ENCODE measurements at regions not wholly inside any gene's neighbourhood (a gene's known extent, or its start where the extent isn't known, plus 50 kb on each side); places are given as distances from the start of the nearest gene placed in this dataset.

DNA sequence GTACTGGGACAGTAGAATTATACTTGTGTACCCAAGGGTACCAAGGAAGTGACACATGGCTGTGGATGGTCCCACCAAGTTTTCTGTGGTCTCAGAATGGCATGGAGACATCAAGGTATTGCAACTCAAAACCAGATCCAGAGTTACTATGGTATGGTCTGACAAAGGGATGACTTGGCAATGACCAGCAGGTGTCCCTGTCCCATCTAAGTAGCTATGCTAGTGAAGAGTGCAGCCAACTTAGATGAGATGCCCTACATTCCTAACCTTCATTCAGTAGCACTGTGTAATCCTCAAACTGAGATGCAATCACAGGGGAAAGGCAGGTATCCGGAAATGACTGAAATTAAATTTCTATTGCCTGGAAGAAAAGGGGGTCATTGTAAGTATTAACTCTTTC lies 188.7 kb upstream of the TMEM260 start:
- no peak for DNase-seq (ENCODE audit: extremely low spot score)
- ChIA-PET CTCF (interaction anchor here (1.2 kb wide), 1 partner anchor 13 kb away, joined by 3 read pairs; no protein-coding TSS in a partner anchor), POLR2A (no interaction called here)
- TF ChIP-seq, protein P1, sequence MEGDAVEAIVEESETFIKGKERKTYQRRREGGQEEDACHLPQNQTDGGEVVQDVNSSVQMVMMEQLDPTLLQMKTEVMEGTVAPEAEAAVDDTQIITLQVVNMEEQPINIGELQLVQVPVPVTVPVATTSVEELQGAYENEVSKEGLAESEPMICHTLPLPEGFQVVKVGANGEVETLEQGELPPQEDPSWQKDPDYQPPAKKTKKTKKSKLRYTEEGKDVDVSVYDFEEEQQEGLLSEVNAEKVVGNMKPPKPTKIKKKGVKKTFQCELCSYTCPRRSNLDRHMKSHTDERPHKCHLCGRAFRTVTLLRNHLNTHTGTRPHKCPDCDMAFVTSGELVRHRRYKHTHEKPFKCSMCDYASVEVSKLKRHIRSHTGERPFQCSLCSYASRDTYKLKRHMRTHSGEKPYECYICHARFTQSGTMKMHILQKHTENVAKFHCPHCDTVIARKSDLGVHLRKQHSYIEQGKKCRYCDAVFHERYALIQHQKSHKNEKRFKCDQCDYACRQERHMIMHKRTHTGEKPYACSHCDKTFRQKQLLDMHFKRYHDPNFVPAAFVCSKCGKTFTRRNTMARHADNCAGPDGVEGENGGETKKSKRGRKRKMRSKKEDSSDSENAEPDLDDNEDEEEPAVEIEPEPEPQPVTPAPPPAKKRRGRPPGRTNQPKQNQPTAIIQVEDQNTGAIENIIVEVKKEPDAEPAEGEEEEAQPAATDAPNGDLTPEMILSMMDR (IDR thresholded peaks at IDR 0.05; ENCODE audit: control extremely low read depth, extremely low read depth, low read depth, missing control alignments): peak; percentile 4

DNA sequence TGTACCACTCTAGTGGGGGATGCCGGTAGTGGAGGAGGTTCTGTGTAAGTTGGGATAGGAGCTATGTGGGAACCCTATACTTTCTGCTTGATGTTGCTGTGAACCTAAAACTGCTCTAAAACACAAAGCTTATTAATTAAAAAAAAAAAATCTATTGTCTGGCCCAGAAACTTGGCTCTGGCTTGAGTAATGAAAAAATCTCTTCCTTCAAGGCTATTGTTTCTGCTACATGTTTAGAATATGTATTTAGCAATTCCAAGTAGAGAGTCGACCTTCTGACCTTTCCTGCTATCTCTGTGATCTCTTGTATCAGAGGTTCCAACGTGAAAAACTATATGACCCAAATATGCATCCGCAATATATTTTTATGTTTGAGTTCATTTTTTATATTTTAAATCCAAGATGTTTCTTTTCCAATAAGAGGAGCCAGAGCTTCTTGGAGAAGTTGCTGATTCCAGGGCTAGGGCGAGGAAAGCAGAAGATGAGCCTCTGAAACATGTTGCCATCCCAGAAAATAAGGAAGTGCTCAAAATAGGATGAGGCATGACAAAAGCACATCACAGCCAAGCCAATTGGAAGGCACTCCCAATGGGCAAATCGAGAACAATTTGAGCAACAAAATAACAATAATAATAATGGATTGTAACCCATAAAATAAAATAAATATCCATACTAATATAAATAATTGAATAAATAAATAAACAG lies 184.6 kb upstream of the TMEM260 start:
- TF ChIP-seq, protein P1 (IDR thresholded peaks at IDR 0.05; ENCODE audit: control extremely low read depth, extremely low read depth, low read depth, missing control alignments): no peak
- DNase-seq (ENCODE audit: extremely low spot score): no peak
- ChIA-PET POLR2A (no interaction called here), CTCF (interaction anchor here (1.0 kb wide), 1 partner anchor 14 kb away, joined by 4 read pairs; no protein-coding TSS in a partner anchor)

DNA sequence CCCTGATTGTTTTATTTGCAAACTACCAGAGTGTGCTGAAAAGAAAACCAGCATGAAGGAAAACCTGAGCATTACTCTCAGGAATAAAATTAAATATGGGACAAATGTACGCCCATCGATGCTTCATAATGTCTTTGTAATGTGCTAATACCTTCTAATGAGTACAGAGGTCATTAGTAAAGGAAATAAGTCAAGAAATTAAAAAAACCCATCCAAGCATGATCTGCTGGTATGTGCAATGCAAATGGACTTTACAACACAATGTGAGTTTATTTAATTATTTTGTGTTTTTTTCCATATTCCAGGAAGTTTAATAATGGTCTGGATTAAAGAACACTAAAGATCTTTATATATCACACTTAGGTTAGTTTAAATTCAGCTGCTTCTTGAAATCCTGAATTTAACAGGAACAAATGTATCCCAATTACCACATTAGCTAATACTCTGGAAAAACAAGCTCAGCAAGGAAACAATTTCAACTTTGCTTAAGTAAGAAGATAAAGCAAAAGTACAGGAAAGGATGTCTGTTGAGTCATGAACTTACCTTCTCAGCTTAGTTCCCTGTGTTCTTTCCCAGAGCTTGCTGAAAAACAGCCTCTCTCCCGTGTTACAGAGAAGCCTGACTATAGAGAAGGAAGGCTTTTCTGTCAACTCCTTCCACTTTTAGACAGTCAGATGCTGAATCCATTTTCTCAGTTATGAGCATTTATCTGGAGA lies 179.3 kb upstream of the TMEM260 start:
- TF ChIP-seq, protein P1 (IDR thresholded peaks at IDR 0.05; ENCODE audit: control extremely low read depth, extremely low read depth, low read depth, missing control alignments): no peak
- DNase-seq (ENCODE audit: extremely low spot score): no peak
- ChIA-PET POLR2A (no interaction called here), CTCF (no interaction called here)

DNA sequence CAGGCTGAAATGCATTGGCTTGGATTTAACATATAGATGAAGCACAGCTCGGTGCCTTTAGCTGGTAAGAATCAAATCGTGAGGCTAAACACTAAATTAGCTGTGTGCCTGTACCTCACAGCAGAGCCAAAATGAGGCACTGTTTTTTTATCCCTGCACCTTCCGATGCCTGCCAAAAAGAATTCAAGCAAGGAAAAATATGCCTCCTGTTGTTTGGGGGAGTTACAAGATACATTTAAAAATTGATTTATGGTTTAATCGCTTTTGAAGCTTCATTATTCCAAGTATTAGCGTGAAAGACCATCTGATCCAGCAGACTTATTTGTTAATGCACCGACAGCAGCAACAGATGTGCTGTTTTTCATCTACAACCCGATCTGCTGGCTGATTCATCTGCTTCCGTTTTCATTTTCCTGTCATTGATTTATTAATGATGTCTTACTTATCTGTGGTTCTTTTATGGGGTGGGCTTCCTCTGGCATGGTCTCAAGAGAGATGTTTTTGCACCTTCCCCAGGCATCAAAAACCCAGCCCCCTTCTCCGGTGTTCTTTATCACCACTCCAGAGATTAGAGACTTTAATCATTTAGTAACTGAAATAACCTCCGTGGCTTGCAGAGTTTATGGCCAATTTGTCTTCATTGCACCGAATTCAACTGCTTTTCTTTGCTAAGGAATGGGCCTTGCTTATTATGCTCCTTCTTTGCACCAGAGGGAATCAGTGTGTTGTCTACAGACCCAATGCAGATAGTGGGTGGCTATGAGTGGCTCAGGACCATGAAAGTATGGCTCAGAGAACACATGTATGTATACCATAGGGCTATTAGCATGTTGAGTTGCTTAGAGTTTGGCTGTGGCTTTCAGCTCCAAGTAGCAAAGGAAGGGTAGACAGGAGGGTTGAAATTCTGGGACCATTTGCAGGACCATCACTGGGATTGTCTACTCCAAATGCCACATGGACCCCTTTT lies 166.8 kb upstream of the TMEM260 start:
- TF ChIP-seq, protein P1 (IDR thresholded peaks at IDR 0.05; ENCODE audit: control extremely low read depth, extremely low read depth, low read depth, missing control alignments): no peak
- DNase-seq (ENCODE audit: extremely low spot score): no peak
- CTCF ChIA-PET: no interaction called here
- POLR2A ChIA-PET: no interaction called here

DNA sequence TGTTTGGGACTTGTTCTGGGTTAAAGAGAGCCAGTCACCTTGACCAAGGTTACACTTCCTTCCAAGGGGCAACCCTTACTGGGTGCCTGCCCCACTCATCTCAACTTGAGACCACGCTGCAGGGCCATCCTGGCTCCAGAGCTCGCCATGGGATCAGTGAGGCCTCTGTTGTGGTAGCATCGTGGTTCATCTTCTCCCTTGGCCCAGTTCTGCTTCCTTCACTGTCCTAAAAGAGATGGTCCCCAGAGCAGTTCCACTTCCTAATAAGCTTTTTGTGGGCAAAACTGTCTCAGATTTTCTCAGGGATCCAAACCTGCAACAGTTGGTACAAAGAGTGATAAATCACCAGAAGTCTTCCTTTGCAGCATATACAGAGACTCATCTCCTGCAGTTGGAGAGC lies 165.9 kb upstream of the TMEM260 start:
- DNase-seq (ENCODE audit: extremely low spot score): no peak
- TF ChIP-seq, protein P1 (IDR thresholded peaks at IDR 0.05; ENCODE audit: control extremely low read depth, extremely low read depth, low read depth, missing control alignments): no peak
- POLR2A ChIA-PET: no interaction called here
- CTCF ChIA-PET: no interaction called here

DNA sequence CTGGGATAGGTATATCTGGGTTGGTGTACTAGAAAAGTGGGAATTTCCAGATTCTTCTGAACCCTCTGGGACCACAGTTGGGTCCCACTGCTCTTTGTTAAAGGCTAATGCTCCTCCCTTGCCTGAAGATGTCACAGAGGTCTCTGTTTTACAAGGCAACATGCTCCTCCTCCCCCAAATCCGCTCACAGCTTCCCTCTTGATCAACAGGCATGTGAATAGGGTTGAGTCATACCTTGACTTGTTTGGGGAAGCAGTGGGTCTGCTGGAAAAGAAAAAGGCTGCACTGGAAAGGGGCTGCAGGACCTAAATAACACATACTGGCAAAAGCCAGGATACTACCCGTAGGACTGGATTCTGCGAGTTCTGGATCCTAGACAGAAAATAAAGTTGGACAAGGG lies 165.4 kb upstream of the TMEM260 start:
- ChIA-PET POLR2A (no interaction called here), CTCF (no interaction called here)
- no peak for DNase-seq (ENCODE audit: extremely low spot score)
- TF ChIP-seq, protein P1 (IDR thresholded peaks at IDR 0.05; ENCODE audit: control extremely low read depth, extremely low read depth, low read depth, missing control alignments): no peak

Data from GM10248 (cell line).